ENCODE measurements at regions not wholly inside any gene's neighbourhood (a gene's known extent, or its start where the extent isn't known, plus 50 kb on each side); places are given as distances from the start of the nearest gene placed in this dataset.
A peak's percentile ranks its signal among the peaks of the same experiment; 100 is the strongest.

GRCh38 chr3:193833592-193833991 lies 240.6 kb downstream of the OPA1 start:
- Histone ChIP-seq H3K9me3 (ENCODE audit: control insufficient read depth, low read length) (no peaks in the 10 kb centered on the region), H3K4me1 (ENCODE audit: control insufficient read depth in 1 of 2, insufficient read depth in 2 of 2, low read length in 2 of 2) (no peaks in the 10 kb centered on the region), H3K4me3 (ENCODE audit: low read length in 2 of 2) (no peak overlapping the region), H3K36me3 (ENCODE audit: control insufficient read depth in 1 of 2, insufficient read depth in 2 of 2, low read length in 1 of 2) (no peaks in the 10 kb centered on the region), H3K27ac (ENCODE audit: low read depth in 1 of 2, low read length in 2 of 2) (no peak overlapping the region), H3K27me3 (ENCODE audit: control insufficient read depth in 1 of 2, insufficient read depth in 2 of 2, low read length in 1 of 2) (no peaks in the 10 kb centered on the region)
- DNase-seq (no peak), ATAC-seq (ENCODE audit: low FRiP score) (no peak)
- 98 to 99% methylated on average over 11 of the region's 11 CpGs for WGBS, 2 donors
- intact Hi-C loops (cut with DNase I), result no loop called here

DNA sequence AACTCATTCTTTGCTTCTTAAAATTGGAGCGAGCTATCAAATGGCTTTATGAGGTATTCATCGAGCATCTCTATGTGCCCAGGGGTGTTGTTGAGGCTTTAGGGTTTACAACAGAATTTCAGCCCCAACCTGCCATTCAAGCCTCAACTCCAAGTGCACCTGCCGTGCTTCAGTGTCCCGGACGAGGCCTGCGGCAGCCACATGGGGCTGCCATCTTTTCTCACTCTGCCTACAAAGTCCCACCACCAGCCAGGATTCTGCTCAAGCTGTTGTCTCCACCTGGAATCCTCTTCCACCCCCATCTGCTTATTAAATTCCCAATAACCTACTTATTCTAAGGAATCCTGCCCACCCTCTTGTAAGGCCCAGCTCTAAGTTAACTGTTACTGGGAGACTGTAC lies 242.4 kb downstream of the OPA1 start:
- no peak overlapping the region for H3K27ac ChIP-seq (ENCODE audit: low read depth in 1 of 2, low read length in 2 of 2)
- no peak overlapping the region for H3K4me3 ChIP-seq (ENCODE audit: low read length in 2 of 2)
- intact Hi-C loops (cut with DNase I), result no loop called here
- H3K36me3 ChIP-seq (ENCODE audit: control insufficient read depth in 1 of 2, insufficient read depth in 2 of 2, low read length in 1 of 2), result no peaks in the 10 kb centered on the region
- no peaks in the 10 kb centered on the region for H3K4me1 ChIP-seq (ENCODE audit: control insufficient read depth in 1 of 2, insufficient read depth in 2 of 2, low read length in 2 of 2)
- no peaks in the 10 kb centered on the region for H3K27me3 ChIP-seq (ENCODE audit: control insufficient read depth in 1 of 2, insufficient read depth in 2 of 2, low read length in 1 of 2)
- 99 to 100% methylated on average over 6 of the region's 6 CpGs for WGBS, 2 donors
- DNase-seq (no peak), ATAC-seq (ENCODE audit: low FRiP score) (no peak)
- H3K9me3 ChIP-seq (ENCODE audit: control insufficient read depth, low read length), result no peaks in the 10 kb centered on the region

GRCh38 chr3:193836511-193836910 lies 243.5 kb downstream of the OPA1 start:
- ATAC-seq (ENCODE audit: low FRiP score), result no peak

DNA sequence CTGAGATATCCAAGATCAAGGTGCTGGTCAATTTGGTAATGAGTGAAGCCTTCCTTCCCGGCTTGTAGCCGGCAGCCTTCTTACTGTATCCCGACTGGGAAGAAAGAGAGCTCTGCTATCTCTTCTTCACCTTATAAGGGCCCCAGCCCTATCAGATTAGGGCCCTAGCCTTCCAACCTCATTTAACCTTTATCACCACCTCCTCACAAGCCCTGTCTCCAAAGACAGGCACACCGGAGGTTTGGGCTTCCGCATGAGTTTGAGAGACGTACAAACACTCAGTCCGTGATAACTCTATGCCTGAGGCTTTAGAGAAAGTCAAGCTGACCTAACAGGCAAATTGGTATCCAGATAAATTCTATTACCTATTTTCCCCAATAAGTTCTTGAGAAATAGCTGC lies 243.9 kb downstream of the OPA1 start:
- whole genome bisulfite sequencing, 2 donors, result 95 to 96% methylated on average over 7 of the region's 7 CpGs
- H3K4me1 ChIP-seq (ENCODE audit: control insufficient read depth in 1 of 2, insufficient read depth in 2 of 2, low read length in 2 of 2), result no peaks in the 10 kb centered on the region
- no peak overlapping the region for H3K4me3 ChIP-seq (ENCODE audit: low read length in 2 of 2)
- no peaks in the 10 kb centered on the region for H3K9me3 ChIP-seq (ENCODE audit: control insufficient read depth, low read length)
- DNase-seq (no peak), ATAC-seq (ENCODE audit: low FRiP score) (no peak)
- no peaks in the 10 kb centered on the region for H3K36me3 ChIP-seq (ENCODE audit: control insufficient read depth in 1 of 2, insufficient read depth in 2 of 2, low read length in 1 of 2)
- no peak overlapping the region for H3K27ac ChIP-seq (ENCODE audit: low read depth in 1 of 2, low read length in 2 of 2)
- no peaks in the 10 kb centered on the region for H3K27me3 ChIP-seq (ENCODE audit: control insufficient read depth in 1 of 2, insufficient read depth in 2 of 2, low read length in 1 of 2)
- intact Hi-C loops (cut with DNase I), result no loop called here

More at GRCh38 chr3:193836511-193836910, 243.5 kb downstream of the OPA1 start:
- Histone ChIP-seq H3K4me3 (ENCODE audit: low read length in 2 of 2) (no peak overlapping the region), H3K4me1 (ENCODE audit: control insufficient read depth in 1 of 2, insufficient read depth in 2 of 2, low read length in 2 of 2) (no peaks in the 10 kb centered on the region), H3K27me3 (ENCODE audit: control insufficient read depth in 1 of 2, insufficient read depth in 2 of 2, low read length in 1 of 2) (no peaks in the 10 kb centered on the region), H3K27ac (ENCODE audit: low read depth in 1 of 2, low read length in 2 of 2) (no peak overlapping the region), H3K9me3 (ENCODE audit: control insufficient read depth, low read length) (no peaks in the 10 kb centered on the region), H3K36me3 (ENCODE audit: control insufficient read depth in 1 of 2, insufficient read depth in 2 of 2, low read length in 1 of 2) (no peaks in the 10 kb centered on the region)
- intact Hi-C loops (cut with DNase I), result no loop called here
- no peak for DNase-seq
- WGBS, 2 donors, result 48 to 93% methylated on average over 1 to 2 of the region's 2 CpGs

GRCh38 chr3:193837347-193837827 lies 244.4 kb downstream of the OPA1 start:
- H3K27me3 ChIP-seq (ENCODE audit: control insufficient read depth in 1 of 2, insufficient read depth in 2 of 2, low read length in 1 of 2), result no peaks in the 10 kb centered on the region
- no peak for ATAC-seq (ENCODE audit: low FRiP score)
- intact Hi-C loops (cut with DNase I), result no loop called here
- no peaks in the 10 kb centered on the region for H3K4me1 ChIP-seq (ENCODE audit: control insufficient read depth in 1 of 2, insufficient read depth in 2 of 2, low read length in 2 of 2)
- 90% methylated on average over 6 of the region's 6 CpGs for WGBS, 2 donors
- H3K9me3 ChIP-seq (ENCODE audit: control insufficient read depth, low read length), result no peaks in the 10 kb centered on the region
- H3K4me3 ChIP-seq (ENCODE audit: low read length in 2 of 2), result no peak overlapping the region
- no peak overlapping the region for H3K27ac ChIP-seq (ENCODE audit: low read depth in 1 of 2, low read length in 2 of 2)
- DNase-seq, result no peak
- no peaks in the 10 kb centered on the region for H3K36me3 ChIP-seq (ENCODE audit: control insufficient read depth in 1 of 2, insufficient read depth in 2 of 2, low read length in 1 of 2)

DNA sequence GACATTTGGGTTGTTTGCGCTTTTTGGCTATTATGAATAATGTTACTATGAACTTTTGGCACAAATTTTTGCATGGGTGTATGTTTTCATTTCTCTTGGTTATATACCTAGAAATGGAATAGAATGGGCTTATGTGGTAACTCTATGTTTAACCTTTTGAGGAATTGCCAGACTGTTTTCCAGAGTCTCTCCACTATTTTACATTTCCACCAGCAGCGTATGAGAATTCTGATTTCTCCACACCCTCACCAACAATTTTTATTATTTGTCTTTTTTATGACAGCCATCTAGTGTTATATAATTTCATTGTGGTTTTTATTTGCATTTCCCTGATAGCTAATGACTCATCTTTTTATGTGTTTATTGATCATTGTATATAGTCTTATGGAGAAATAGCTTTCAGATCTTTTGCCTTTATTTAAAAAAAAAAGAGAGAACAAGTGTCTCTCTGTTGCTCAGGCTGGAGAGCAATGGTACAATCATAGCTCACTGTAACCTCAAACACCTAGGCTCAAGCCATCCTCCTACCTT lies 247.2 kb downstream of the OPA1 start:
- 40 to 44% methylated on average over 2 of the region's 2 CpGs for WGBS, 2 donors
- Histone ChIP-seq H3K27me3 (ENCODE audit: control insufficient read depth in 1 of 2, insufficient read depth in 2 of 2, low read length in 1 of 2) (no peaks in the 10 kb centered on the region), H3K4me1 (ENCODE audit: control insufficient read depth in 1 of 2, insufficient read depth in 2 of 2, low read length in 2 of 2) (no peaks in the 10 kb centered on the region), H3K36me3 (ENCODE audit: control insufficient read depth in 1 of 2, insufficient read depth in 2 of 2, low read length in 1 of 2) (no peaks in the 10 kb centered on the region), H3K27ac (ENCODE audit: low read depth in 1 of 2, low read length in 2 of 2) (no peak overlapping the region), H3K4me3 (ENCODE audit: low read length in 2 of 2) (no peak overlapping the region), H3K9me3 (ENCODE audit: control insufficient read depth, low read length) (no peaks in the 10 kb centered on the region)
- DNase-seq (no peak), ATAC-seq (ENCODE audit: low FRiP score) (no peak)
- intact Hi-C loops (cut with DNase I), result no loop called here

GRCh38 chr3:193841581-193841980 lies 248.6 kb downstream of the OPA1 start:
- no peak overlapping the region for H3K4me3 ChIP-seq (ENCODE audit: low read length in 2 of 2)
- no peak for DNase-seq
- no peaks in the 10 kb centered on the region for H3K36me3 ChIP-seq (ENCODE audit: control insufficient read depth in 1 of 2, insufficient read depth in 2 of 2, low read length in 1 of 2)
- no peaks in the 10 kb centered on the region for H3K4me1 ChIP-seq (ENCODE audit: control insufficient read depth in 1 of 2, insufficient read depth in 2 of 2, low read length in 2 of 2)
- ATAC-seq (ENCODE audit: low FRiP score), result no peak
- no peak overlapping the region for H3K27ac ChIP-seq (ENCODE audit: low read depth in 1 of 2, low read length in 2 of 2)
- WGBS, 2 donors, result 87 to 93% methylated on average over 4 of the region's 4 CpGs
- intact Hi-C loops (cut with DNase I), result no loop called here
- no peaks in the 10 kb centered on the region for H3K9me3 ChIP-seq (ENCODE audit: control insufficient read depth, low read length)
- H3K27me3 ChIP-seq (ENCODE audit: control insufficient read depth in 1 of 2, insufficient read depth in 2 of 2, low read length in 1 of 2), result no peaks in the 10 kb centered on the region

DNA sequence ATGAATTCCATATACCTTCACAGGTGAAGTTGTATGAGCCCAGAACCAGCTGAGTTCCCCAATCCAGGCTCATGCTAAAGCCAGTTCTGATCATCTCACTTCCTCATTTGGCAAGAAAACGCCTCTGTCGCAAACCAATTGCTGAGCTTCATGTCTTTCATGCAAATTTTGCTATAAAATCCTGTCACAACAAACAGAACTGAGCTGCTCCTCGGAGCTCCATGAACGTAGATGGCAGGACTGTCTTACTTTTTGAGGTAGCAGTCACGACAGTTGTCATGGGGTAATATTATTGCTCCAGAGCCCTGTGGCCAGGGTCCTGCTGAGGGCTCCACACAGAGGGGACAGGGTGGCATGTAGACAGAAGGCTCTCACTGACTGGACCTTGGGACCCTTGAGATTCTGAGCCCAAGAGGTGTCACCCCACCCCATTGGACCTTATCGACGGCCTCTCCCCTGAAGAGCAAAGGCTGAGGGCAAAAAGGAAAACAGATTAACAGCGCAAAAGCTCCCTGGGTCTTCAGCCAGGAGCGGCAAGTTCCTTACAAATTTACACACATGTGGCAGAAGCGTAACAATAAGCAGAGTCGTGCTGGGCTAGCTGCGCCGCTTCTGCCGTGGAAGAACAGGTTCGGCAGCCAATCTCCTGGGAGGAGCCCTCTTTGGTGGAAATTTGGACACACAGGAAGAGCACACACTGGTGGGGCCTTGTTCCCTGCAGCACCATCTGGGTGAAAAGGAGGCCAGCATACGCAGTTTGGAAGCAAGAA lies 249.2 kb downstream of the OPA1 start:
- DNase-seq (peak in 1 of 2 donors; percentile 53), ATAC-seq (ENCODE audit: low FRiP score) (peak; percentile 50)
- Histone ChIP-seq H3K36me3 (ENCODE audit: control insufficient read depth in 1 of 2, insufficient read depth in 2 of 2, low read length in 1 of 2) (no peaks in the 10 kb centered on the region), H3K4me3 (ENCODE audit: low read length in 2 of 2) (no peak overlapping the region), H3K4me1 (ENCODE audit: control insufficient read depth in 1 of 2, insufficient read depth in 2 of 2, low read length in 2 of 2) (no peaks in the 10 kb centered on the region), H3K27ac (ENCODE audit: low read depth in 1 of 2, low read length in 2 of 2) (no peak overlapping the region), H3K27me3 (ENCODE audit: control insufficient read depth in 1 of 2, insufficient read depth in 2 of 2, low read length in 1 of 2) (no peaks in the 10 kb centered on the region), H3K9me3 (ENCODE audit: control insufficient read depth, low read length) (no peaks in the 10 kb centered on the region)
- intact Hi-C loops (cut with DNase I), result no loop called here
- WGBS, 2 donors, result 93 to 95% methylated on average over 16 of the region's 16 CpGs

DNA sequence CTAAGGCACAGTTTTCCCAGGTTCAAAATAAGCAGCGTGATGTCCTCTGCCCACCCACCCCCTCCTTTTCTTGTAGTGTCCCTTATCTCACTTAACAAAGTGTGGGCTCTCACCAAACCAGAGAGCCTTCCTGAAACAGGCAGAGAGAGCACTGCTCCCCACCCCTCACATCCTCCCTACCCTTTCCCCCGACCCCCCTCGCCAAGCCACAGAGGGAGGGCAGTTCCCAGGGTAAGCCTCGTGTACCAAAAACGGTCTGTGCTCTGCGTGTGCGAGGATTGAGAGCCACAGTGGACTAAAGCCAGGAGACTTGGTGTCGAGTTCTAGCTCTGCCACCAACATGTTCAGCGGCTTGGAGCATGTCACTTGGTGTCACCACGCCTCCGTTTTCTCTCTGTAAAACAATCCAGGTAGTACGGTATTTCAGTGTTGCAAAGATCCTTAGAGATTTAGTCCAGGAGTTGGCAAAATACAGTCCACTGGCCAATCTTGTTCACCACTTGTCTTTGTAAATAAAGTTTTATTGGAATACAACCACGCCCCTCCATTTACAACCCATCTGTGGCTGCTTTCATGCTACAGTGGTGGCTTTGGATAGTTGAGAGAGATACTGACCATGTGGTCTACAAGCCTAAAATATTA lies 249.9 kb downstream of the OPA1 start:
- no peak overlapping the region for H3K27ac ChIP-seq (ENCODE audit: low read depth in 1 of 2, low read length in 2 of 2)

More for the DNA sequence above, 249.9 kb downstream of the OPA1 start:
- H3K9me3 ChIP-seq (ENCODE audit: control insufficient read depth, low read length), result no peaks in the 10 kb centered on the region
- intact Hi-C loops (cut with DNase I), result no loop called here
- 93 to 96% methylated on average over 13 of the region's 13 CpGs for WGBS, 2 donors
- H3K27me3 ChIP-seq (ENCODE audit: control insufficient read depth in 1 of 2, insufficient read depth in 2 of 2, low read length in 1 of 2), result no peaks in the 10 kb centered on the region
- no peaks in the 10 kb centered on the region for H3K36me3 ChIP-seq (ENCODE audit: control insufficient read depth in 1 of 2, insufficient read depth in 2 of 2, low read length in 1 of 2)
- no peak overlapping the region for H3K4me3 ChIP-seq (ENCODE audit: low read length in 2 of 2)
- DNase-seq (no peak), ATAC-seq (ENCODE audit: low FRiP score) (peak; percentile 26)
- no peaks in the 10 kb centered on the region for H3K4me1 ChIP-seq (ENCODE audit: control insufficient read depth in 1 of 2, insufficient read depth in 2 of 2, low read length in 2 of 2)

All from aorta (tissue), 5 donors.